IMR-90 (cell line): ENCODE measurements at regions not wholly inside any gene's neighbourhood (a gene's known extent, or its start where the extent isn't known, plus 50 kb on each side); places are given as distances from the start of the nearest gene placed in this dataset.

Experiments
- BHLHE40 ChIP-seq: fragments of 150-350 bp; IDR thresholded peaks from 2 replicates; pipeline ENCODE4 v1.6.1; 2016; ENCODE audit warnings: mild to moderate bottlenecking, low read depth, low read length
- CEBPB ChIP-seq: IDR thresholded peaks from 2 replicates; pipeline ENCODE4 v1.6.1; 2012; ENCODE audit warnings: low read depth, low read length, improper control_type of control experiment
- CHD1 ChIP-seq: IDR thresholded peaks from 2 replicates; pipeline ENCODE4 v1.6.1; 2012; ENCODE audit warnings: low read depth, low read length, improper control_type of control experiment
- MAZ ChIP-seq: IDR thresholded peaks from 2 replicates; pipeline ENCODE4 v1.6.1; 2012; ENCODE audit warnings: low read depth, mild to moderate bottlenecking, low read length, improper control_type of control experiment, moderate library complexity, borderline replicate concordance
- POLR2A ChIP-seq: IDR thresholded peaks from 2 replicates; pipeline ENCODE4 v1.6.1; 2012; ENCODE audit warnings: mild to moderate bottlenecking, low read depth, low read length
- RAD21 ChIP-seq: IDR thresholded peaks from 2 replicates; pipeline ENCODE4 v1.6.1; 2012; ENCODE audit warnings: low read length, improper control_type of control experiment
- RFX5 ChIP-seq: IDR thresholded peaks from 2 replicates; pipeline ENCODE4 v1.8.0; 2012; ENCODE audit warnings: low read depth, mild to moderate bottlenecking, low read length, moderate library complexity
- SMC3 ChIP-seq: fragments of 150-350 bp; IDR thresholded peaks from 2 replicates; pipeline ENCODE4 v1.6.1; 2016; ENCODE audit warnings: low read depth, mild to moderate bottlenecking, antibody characterized with exemption, low read length, moderate library complexity
- TF ChIP-seq, protein P1 (sequence below): conservative IDR thresholded peaks from 2 replicates; pipeline ENCODE4 v1.5.1; 2012; ENCODE audit warnings: mild to moderate bottlenecking, low read depth, low read length, improper control_type of control experiment
- TF ChIP-seq, protein P2 (sequence below): fragments of 150-350 bp; IDR thresholded peaks from 2 replicates; pipeline ENCODE4 v1.6.1; 2017; ENCODE audit warnings: mild to moderate bottlenecking, antibody characterized with exemption, low read length, low read depth

GRCh38 chr5:174358276-174358675 is 312.8 kb downstream of the NSG2 start:
- TF ChIP-seq, protein P1, sequence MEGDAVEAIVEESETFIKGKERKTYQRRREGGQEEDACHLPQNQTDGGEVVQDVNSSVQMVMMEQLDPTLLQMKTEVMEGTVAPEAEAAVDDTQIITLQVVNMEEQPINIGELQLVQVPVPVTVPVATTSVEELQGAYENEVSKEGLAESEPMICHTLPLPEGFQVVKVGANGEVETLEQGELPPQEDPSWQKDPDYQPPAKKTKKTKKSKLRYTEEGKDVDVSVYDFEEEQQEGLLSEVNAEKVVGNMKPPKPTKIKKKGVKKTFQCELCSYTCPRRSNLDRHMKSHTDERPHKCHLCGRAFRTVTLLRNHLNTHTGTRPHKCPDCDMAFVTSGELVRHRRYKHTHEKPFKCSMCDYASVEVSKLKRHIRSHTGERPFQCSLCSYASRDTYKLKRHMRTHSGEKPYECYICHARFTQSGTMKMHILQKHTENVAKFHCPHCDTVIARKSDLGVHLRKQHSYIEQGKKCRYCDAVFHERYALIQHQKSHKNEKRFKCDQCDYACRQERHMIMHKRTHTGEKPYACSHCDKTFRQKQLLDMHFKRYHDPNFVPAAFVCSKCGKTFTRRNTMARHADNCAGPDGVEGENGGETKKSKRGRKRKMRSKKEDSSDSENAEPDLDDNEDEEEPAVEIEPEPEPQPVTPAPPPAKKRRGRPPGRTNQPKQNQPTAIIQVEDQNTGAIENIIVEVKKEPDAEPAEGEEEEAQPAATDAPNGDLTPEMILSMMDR, result no peak
- TF ChIP-seq POLR2A (no peak), CEBPB (no peak), RAD21 (no peak), RFX5 (no peak), CHD1 (no peak), MAZ (no peak), BHLHE40 (no peak), SMC3 (no peak)
- TF ChIP-seq, protein P2, sequence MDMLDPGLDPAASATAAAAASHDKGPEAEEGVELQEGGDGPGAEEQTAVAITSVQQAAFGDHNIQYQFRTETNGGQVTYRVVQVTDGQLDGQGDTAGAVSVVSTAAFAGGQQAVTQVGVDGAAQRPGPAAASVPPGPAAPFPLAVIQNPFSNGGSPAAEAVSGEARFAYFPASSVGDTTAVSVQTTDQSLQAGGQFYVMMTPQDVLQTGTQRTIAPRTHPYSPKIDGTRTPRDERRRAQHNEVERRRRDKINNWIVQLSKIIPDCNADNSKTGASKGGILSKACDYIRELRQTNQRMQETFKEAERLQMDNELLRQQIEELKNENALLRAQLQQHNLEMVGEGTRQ, result no peak
